HFFc6 (cell line): ENCODE measurements at regions not wholly inside any gene's neighbourhood (a gene's known extent, or its start where the extent isn't known, plus 50 kb on each side); places are given as distances from the start of the nearest gene placed in this dataset.

Source experiments
- DNase-seq: peaks from one replicate; pipeline ENCODE4 v3.0.0-alpha.2; 2018
- H3K27ac Mint-ChIP-seq: 2 replicates; pipeline ENCODE4 v1.8.0; 2020; ENCODE audit warnings: mild to moderate bottlenecking, mixed read lengths
- H3K27me3 Mint-ChIP-seq: 2 replicates; pipeline ENCODE4 v1.8.0; 2021; ENCODE audit warnings: mild to moderate bottlenecking, moderate library complexity, mixed read lengths; ENCODE audit not compliant: insufficient read depth
- H3K36me3 Mint-ChIP-seq: 2 replicates; pipeline ENCODE4 v1.8.0; 2021; ENCODE audit warnings: low read depth, mixed read lengths
- H3K4me1 Mint-ChIP-seq: 2 replicates; pipeline ENCODE4 v1.8.0; 2020; ENCODE audit warnings: low read depth, mixed read lengths
- H3K4me3 Mint-ChIP-seq: 2 replicates; pipeline ENCODE4 v1.8.0; 2020; ENCODE audit warnings: mild to moderate bottlenecking, moderate library complexity, mixed read lengths
- H3K9me3 Mint-ChIP-seq: 2 replicates; pipeline ENCODE4 v1.8.0; 2020; ENCODE audit warnings: mild to moderate bottlenecking, mixed read lengths
- CTCF ChIP-seq: fragments of 200-600 bp; sonication (generic); IDR thresholded peaks from 2 replicates; pipeline ENCODE4 v1.5.0; 2021; ENCODE audit warnings: antibody characterized with exemption, mild to moderate bottlenecking

GRCh38 chr7:131692131-131692960, 135.9 kb upstream of the PODXL start:
- no peak for DNase-seq
- TF ChIP-seq CTCF = peak; percentile 98
- Mint-ChIP-seq H3K4me1 (peaks cover 5% of the 10 kb centered on the region; the same call in 1 of the 2 replicates), H3K36me3 (no peaks in the 10 kb centered on the region), H3K27me3 (peaks cover 21% of the 10 kb centered on the region), H3K27ac (no peak overlapping the region), H3K9me3 (no peaks in the 10 kb centered on the region), H3K4me3 (no peak overlapping the region)

GRCh38 chr7:131691454-131692130, 135.2 kb upstream of the PODXL start:
- Mint-ChIP-seq H3K4me1 (peaks cover 5% of the 10 kb centered on the region; the same call in 1 of the 2 replicates), H3K9me3 (no peaks in the 10 kb centered on the region), H3K36me3 (no peaks in the 10 kb centered on the region), H3K4me3 (no peak overlapping the region), H3K27me3 (peaks cover 27% of the 10 kb centered on the region), H3K27ac (no peak overlapping the region)
- no peak for TF ChIP-seq CTCF
- DNase-seq = no peak

GRCh38 chr7:131690441-131690840, 134.0 kb upstream of the PODXL start:
- no peak for DNase-seq
- Mint-ChIP-seq H3K4me3 (no peak overlapping the region), H3K27me3 (peaks cover 32% of the 10 kb centered on the region), H3K27ac (no peak overlapping the region), H3K4me1 (peaks cover 5% of the 10 kb centered on the region; the same call in 1 of the 2 replicates), H3K36me3 (no peaks in the 10 kb centered on the region), H3K9me3 (no peaks in the 10 kb centered on the region)
- TF ChIP-seq CTCF = no peak

GRCh38 chr7:131689662-131690234, 133.3 kb upstream of the PODXL start:
- Mint-ChIP-seq H3K27me3 (peaks cover 32% of the 10 kb centered on the region), H3K4me3 (no peak overlapping the region), H3K4me1 (peaks cover 5% of the 10 kb centered on the region; the same call in 1 of the 2 replicates), H3K36me3 (no peaks in the 10 kb centered on the region), H3K27ac (no peak overlapping the region), H3K9me3 (no peaks in the 10 kb centered on the region)
- no peak for TF ChIP-seq CTCF
- no peak for DNase-seq

GRCh38 chr7:131688738-131689661, 132.6 kb upstream of the PODXL start:
- peaks cover 35% of the 10 kb centered on the region for H3K27me3 Mint-ChIP-seq
- no peaks in the 10 kb centered on the region for H3K9me3 Mint-ChIP-seq
- peak; percentile 30 for DNase-seq
- no peaks in the 10 kb centered on the region for H3K36me3 Mint-ChIP-seq
- H3K4me3 Mint-ChIP-seq = no peak overlapping the region
- no peak overlapping the region for H3K27ac Mint-ChIP-seq
- peaks cover 5% of the 10 kb centered on the region; the same call in 1 of the 2 replicates for H3K4me1 Mint-ChIP-seq
- peak; percentile 97 for TF ChIP-seq CTCF
